Loucy (cell line): ENCODE measurements at regions not wholly inside any gene's neighbourhood (a gene's known extent, or its start where the extent isn't known, plus 50 kb on each side); places are given as distances from the start of the nearest gene placed in this dataset.

ENCODE experiments used
- EZH2phosphoT487 ChIP-seq: fragments of 200-600 bp; IDR thresholded peaks from 2 replicates; pipeline ENCODE4 v1.6.1; 2018; ENCODE audit warnings: antibody characterized with exemption, mild to moderate bottlenecking, moderate library complexity, borderline replicate concordance
- TF ChIP-seq, protein P1 (sequence below): fragments of 200-600 bp; sonication (generic); conservative IDR thresholded peaks from 2 replicates; pipeline ENCODE4 v1.5.1; 2014; ENCODE audit warnings: mild to moderate bottlenecking, antibody characterized with exemption, low read length

DNA sequence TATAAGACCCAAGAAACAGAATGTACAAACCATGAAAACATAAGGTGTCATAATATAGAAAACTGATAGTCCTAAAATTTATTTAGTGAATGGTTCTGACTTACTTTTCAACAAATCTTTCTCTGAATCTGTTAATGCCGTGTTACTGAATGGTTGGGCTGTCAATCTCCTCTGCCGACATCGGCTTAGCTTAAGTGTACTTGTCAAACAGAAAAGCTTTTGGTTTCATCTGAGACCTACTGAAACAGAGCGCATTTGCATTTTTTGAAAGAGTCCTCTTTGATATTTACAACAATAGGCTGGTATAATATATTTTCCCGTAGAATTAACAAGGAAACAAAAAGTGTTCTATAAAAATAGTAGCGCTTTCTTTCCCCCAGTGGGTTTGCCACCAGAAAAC is 120.9 kb upstream of the ZNF804B start:
- TF ChIP-seq, protein P1, sequence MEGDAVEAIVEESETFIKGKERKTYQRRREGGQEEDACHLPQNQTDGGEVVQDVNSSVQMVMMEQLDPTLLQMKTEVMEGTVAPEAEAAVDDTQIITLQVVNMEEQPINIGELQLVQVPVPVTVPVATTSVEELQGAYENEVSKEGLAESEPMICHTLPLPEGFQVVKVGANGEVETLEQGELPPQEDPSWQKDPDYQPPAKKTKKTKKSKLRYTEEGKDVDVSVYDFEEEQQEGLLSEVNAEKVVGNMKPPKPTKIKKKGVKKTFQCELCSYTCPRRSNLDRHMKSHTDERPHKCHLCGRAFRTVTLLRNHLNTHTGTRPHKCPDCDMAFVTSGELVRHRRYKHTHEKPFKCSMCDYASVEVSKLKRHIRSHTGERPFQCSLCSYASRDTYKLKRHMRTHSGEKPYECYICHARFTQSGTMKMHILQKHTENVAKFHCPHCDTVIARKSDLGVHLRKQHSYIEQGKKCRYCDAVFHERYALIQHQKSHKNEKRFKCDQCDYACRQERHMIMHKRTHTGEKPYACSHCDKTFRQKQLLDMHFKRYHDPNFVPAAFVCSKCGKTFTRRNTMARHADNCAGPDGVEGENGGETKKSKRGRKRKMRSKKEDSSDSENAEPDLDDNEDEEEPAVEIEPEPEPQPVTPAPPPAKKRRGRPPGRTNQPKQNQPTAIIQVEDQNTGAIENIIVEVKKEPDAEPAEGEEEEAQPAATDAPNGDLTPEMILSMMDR: no peak
- TF ChIP-seq EZH2phosphoT487: no peak
